Fibroblast of villous mesenchyme (primary cell): ENCODE measurements at regions not wholly inside any gene's neighbourhood (a gene's known extent, or its start where the extent isn't known, plus 50 kb on each side); places are given as distances from the start of the nearest gene placed in this dataset.

Experiments
- DNase-seq: peaks from one replicate; pipeline ENCODE4 v3.0.0-alpha.2; 2010; ENCODE audit warnings: low read depth
- H3K4me3 ChIP-seq: 2 replicates; pipeline ENCODE4 v1.5.1; 2011; ENCODE audit warnings: low read depth, mild to moderate bottlenecking, low read length
- CTCF ChIP-seq: IDR thresholded peaks from 2 replicates; pipeline ENCODE4 v1.5.1; 2012; ENCODE audit warnings: low read depth, mild to moderate bottlenecking, low read length; ENCODE audit not compliant: insufficient read depth

- DNase-seq: no peak
- no peak overlapping the region for H3K4me3 ChIP-seq
- no peak for TF ChIP-seq CTCF
Measured at GRCh38 chr18:27662949-27663348, 477.8 kb upstream of the CHST9 start.

- no peak for DNase-seq
- no peak for TF ChIP-seq CTCF
- H3K4me3 ChIP-seq: no peak overlapping the region
Measured at GRCh38 chr18:27662537-27662936, 477.4 kb upstream of the CHST9 start.

GRCh38 chr18:27661320-27662018, 476.4 kb upstream of the CHST9 start:
- no peak for TF ChIP-seq CTCF
- H3K4me3 ChIP-seq: no peak overlapping the region
- no peak for DNase-seq

GRCh38 chr18:27656905-27657304, 471.8 kb upstream of the CHST9 start:
- no peak overlapping the region for H3K4me3 ChIP-seq
- no peak for TF ChIP-seq CTCF
- DNase-seq: no peak

GRCh38 chr18:27656167-27656778, 471.2 kb upstream of the CHST9 start:
- H3K4me3 ChIP-seq: no peak overlapping the region
- no peak for DNase-seq
- no peak for TF ChIP-seq CTCF

- H3K4me3 ChIP-seq: no peak overlapping the region
- no peak for DNase-seq
- no peak for TF ChIP-seq CTCF
Measured at GRCh38 chr18:27653247-27653646, 468.1 kb upstream of the CHST9 start.
